ENCODE measurements at regions not wholly inside any gene's neighbourhood (a gene's known extent, or its start where the extent isn't known, plus 50 kb on each side); places are given as distances from the start of the nearest gene placed in this dataset.

DNA sequence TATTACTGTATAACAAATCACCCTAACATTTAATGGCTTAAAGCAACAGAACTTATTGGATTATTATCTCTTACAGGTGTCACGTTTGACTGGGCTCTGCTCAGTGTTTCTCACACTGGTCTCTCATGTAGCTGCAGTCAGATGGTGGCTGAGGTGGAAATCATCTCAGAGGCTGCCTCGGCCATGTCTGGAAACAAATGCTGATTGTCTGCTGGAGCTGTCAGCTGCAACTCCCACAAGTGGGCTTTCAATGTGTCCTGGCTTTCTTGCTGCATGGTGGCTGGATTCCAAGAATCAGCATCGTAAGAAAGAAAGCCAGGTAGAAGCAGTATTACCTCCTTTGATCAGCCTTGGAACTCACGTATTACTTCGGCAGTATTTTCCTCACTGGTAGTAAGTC lies 277.6 kb downstream of the SPANXN1 start:
- no peak for TF ChIP-seq EZH2phosphoT487 (IDR thresholded peaks at IDR 0.05; ENCODE audit: borderline replicate concordance, low read depth, low read length)
- TF ChIP-seq, protein P1, sequence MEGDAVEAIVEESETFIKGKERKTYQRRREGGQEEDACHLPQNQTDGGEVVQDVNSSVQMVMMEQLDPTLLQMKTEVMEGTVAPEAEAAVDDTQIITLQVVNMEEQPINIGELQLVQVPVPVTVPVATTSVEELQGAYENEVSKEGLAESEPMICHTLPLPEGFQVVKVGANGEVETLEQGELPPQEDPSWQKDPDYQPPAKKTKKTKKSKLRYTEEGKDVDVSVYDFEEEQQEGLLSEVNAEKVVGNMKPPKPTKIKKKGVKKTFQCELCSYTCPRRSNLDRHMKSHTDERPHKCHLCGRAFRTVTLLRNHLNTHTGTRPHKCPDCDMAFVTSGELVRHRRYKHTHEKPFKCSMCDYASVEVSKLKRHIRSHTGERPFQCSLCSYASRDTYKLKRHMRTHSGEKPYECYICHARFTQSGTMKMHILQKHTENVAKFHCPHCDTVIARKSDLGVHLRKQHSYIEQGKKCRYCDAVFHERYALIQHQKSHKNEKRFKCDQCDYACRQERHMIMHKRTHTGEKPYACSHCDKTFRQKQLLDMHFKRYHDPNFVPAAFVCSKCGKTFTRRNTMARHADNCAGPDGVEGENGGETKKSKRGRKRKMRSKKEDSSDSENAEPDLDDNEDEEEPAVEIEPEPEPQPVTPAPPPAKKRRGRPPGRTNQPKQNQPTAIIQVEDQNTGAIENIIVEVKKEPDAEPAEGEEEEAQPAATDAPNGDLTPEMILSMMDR (conservative IDR thresholded peaks at IDR 0.05; ENCODE audit: low read length): no peak
